Breast epithelium (tissue), 4 donors: ENCODE measurements at regions not wholly inside any gene's neighbourhood (a gene's known extent, or its start where the extent isn't known, plus 50 kb on each side); places are given as distances from the start of the nearest gene placed in this dataset.

ENCODE experiments used
- DNase-seq, 2 donors: peaks; one replicate each; pipeline ENCODE4 v3.0.0-alpha.2; 2019; ENCODE audit warnings: low spot score in 2 of 2
- H3K27ac ChIP-seq, 2 donors: fragments of 200-600 bp; sonication (generic) in 1 of 2; one replicate each; pipeline ENCODE4 v1.5.1; 2016 to 2019; ENCODE audit warnings: mild to moderate bottlenecking in 1 of 2
- H3K27me3 ChIP-seq, 2 donors: fragments of 200-600 bp; sonication (generic) in 1 of 2; one replicate each; pipeline versions ENCODE4 v1.5.1 to v1.6.0; 2017 to 2019; ENCODE audit warnings: control low read depth in 1 of 2, mild to moderate bottlenecking in 1 of 2
- H3K36me3 ChIP-seq: fragments of 200-600 bp; one replicate; pipeline ENCODE4 v1.5.1; 2019
- H3K4me1 ChIP-seq, 2 donors: fragments of 200-600 bp; sonication (generic); one replicate each; pipeline ENCODE4 v1.5.1; 2016 to 2019; ENCODE audit warnings: control low read depth in 1 of 2
- H3K4me3 ChIP-seq, 3 donors: fragments of 200-600 bp; sonication (generic); 1 replicate in 2 of 3; 2 replicates in 1 of 3; pipeline ENCODE4 v1.5.1; 2016 to 2019; ENCODE audit warnings: mild to moderate bottlenecking in 3 of 3, moderate library complexity in 2 of 3
- H3K9me3 ChIP-seq, 2 donors: fragments of 200-600 bp; sonication (generic) in 1 of 2; one replicate each; pipeline ENCODE4 v1.5.1; 2016 to 2019; ENCODE audit warnings: control low read depth in 1 of 2
- POLR2A ChIP-seq: fragments of 450-650 bp; IDR thresholded peaks from one replicate; pipeline ENCODE4 v1.6.1; 2016; ENCODE audit warnings: antibody characterized with exemption, mild to moderate bottlenecking, moderate library complexity
- POLR2AphosphoS5 ChIP-seq, 3 donors: sonication (generic); formaldehyde crosslinking; IDR thresholded peaks; one replicate each; pipeline ENCODE4 v1.6.1; 2017; ENCODE audit warnings: antibody characterized with exemption in 3 of 3
- intact Hi-C: fragments of 100-400 bp; cut with DNase I; formaldehyde crosslinking; loops from one replicate; pipeline ENCODE4 v1.15.1; 2023; ENCODE audit warnings: low total_unique reads
- TF ChIP-seq, protein P1 (sequence below), 3 donors: fragments of 450-650 bp; IDR thresholded peaks; one replicate each; pipeline ENCODE4 v1.5.1; 2016 to 2017; ENCODE audit warnings: antibody characterized with exemption in 3 of 3, mild to moderate bottlenecking in 3 of 3, moderate library complexity in 3 of 3

DNA sequence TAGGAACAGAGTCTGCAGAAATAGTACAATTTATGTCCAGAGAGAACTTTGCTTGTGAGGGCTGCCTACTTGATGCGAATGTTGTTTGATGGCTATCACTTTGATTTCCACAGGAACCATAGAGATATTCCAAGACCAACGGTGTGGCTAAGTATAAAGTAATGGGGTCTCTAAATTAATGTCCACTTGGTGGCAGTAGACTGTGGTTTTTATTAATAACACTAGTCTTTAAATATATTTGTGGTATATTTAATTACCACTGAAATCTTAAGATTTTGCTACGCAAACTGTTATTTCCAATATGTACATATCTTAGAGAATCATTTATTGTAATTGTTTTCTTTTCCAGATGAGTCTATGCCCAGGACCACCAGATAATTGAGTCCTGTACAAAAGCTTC, 647.9 kb downstream of the PLA2G4A start:
- Histone ChIP-seq H3K36me3 (no peaks in the 10 kb centered on the region), H3K27ac (no peak overlapping the region), H3K4me1 (no peaks in the 10 kb centered on the region), H3K27me3 (no peaks in the 10 kb centered on the region), H3K9me3 (no peaks in the 10 kb centered on the region), H3K4me3 (no peak overlapping the region)
- TF ChIP-seq POLR2AphosphoS5 (IDR thresholded peaks at IDR 0.05): no peak
- TF ChIP-seq, protein P1, sequence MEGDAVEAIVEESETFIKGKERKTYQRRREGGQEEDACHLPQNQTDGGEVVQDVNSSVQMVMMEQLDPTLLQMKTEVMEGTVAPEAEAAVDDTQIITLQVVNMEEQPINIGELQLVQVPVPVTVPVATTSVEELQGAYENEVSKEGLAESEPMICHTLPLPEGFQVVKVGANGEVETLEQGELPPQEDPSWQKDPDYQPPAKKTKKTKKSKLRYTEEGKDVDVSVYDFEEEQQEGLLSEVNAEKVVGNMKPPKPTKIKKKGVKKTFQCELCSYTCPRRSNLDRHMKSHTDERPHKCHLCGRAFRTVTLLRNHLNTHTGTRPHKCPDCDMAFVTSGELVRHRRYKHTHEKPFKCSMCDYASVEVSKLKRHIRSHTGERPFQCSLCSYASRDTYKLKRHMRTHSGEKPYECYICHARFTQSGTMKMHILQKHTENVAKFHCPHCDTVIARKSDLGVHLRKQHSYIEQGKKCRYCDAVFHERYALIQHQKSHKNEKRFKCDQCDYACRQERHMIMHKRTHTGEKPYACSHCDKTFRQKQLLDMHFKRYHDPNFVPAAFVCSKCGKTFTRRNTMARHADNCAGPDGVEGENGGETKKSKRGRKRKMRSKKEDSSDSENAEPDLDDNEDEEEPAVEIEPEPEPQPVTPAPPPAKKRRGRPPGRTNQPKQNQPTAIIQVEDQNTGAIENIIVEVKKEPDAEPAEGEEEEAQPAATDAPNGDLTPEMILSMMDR (IDR thresholded peaks at IDR 0.05): no peak
- TF ChIP-seq POLR2A: no peak
- intact Hi-C loops: no loop called here
- no peak for DNase-seq

DNA sequence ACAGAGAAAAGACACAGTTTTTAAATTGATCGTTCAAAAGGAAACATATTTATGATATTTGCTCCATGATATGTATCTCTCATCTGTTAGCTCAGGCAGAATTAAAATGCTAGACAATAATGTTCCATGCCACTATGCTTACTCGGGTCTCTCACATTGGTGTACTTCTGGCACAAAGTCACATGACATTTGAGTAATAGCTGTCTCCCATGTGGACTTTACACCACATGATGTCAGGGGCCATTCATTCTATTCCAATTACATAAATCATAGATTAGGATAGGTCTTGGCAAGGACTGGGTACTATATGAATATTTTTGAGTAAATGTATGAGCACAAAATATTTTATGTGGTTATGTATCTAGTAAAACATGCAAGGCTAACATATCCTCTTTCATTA, 648.4 kb downstream of the PLA2G4A start:
- H3K27me3 ChIP-seq: no peaks in the 10 kb centered on the region
- no peak overlapping the region for H3K4me3 ChIP-seq
- no peaks in the 10 kb centered on the region for H3K9me3 ChIP-seq
- no peaks in the 10 kb centered on the region for H3K36me3 ChIP-seq
- no peak for DNase-seq
- no peaks in the 10 kb centered on the region for H3K4me1 ChIP-seq
- H3K27ac ChIP-seq: no peak overlapping the region
- no peak for TF ChIP-seq POLR2AphosphoS5 (IDR thresholded peaks at IDR 0.05)
- intact Hi-C loops: no loop called here

DNA sequence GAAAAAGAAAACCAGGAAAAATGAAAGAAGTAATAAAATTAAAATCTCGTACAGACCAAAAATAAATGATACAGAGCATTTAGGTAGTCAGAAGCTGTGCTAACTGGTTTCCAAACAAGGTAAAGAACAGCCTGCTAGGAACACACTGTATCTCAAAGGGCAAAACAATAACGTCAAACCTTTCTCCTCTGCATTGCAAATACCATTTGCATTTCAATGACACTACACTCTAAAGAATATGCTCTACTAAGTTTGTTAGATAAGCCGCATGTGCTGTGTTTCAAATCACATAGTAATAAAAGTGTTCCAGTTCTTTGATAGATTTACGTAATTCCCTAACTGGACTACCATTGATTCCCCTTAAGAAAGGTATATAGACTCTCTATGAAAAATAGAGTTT, 648.8 kb downstream of the PLA2G4A start:
- Histone ChIP-seq H3K36me3 (no peaks in the 10 kb centered on the region), H3K27me3 (no peaks in the 10 kb centered on the region), H3K9me3 (no peaks in the 10 kb centered on the region), H3K27ac (no peak overlapping the region), H3K4me1 (no peaks in the 10 kb centered on the region), H3K4me3 (no peak overlapping the region)
- TF ChIP-seq POLR2AphosphoS5 (IDR thresholded peaks at IDR 0.05): no peak
- TF ChIP-seq, protein P1 (IDR thresholded peaks at IDR 0.05): no peak
- TF ChIP-seq POLR2A: no peak
- intact Hi-C loops: no loop called here
- no peak for DNase-seq

DNA sequence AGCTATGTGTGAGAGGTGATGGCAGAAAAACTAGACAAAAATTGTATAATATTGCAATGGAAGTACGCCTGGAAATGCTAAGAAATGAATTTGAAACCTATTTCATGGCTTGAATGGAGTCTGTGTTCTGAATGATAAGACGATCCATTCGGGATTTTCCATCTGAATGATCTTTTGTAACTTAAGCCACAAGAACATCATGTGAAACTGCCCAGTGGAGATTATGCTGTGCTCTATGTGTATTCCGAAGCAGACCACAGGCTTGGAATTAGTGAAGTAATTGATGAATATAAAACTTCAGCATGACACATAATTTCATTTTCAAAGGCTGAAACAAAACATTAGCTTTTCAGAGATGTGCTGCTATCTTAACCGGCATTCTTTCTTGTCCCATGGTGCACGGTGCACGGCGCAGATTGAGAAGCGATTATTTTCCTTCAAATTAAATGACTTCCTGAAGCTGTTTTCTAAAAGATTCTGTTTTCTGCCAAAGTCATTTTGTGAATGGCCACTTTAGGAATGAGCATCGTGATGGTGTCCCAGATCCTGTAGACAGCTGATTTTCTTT, 652.9 kb downstream of the PLA2G4A start:
- no peak for DNase-seq
- Histone ChIP-seq H3K4me1 (no peaks in the 10 kb centered on the region), H3K27me3 (no peaks in the 10 kb centered on the region), H3K36me3 (no peaks in the 10 kb centered on the region), H3K4me3 (no peak overlapping the region), H3K9me3 (no peaks in the 10 kb centered on the region), H3K27ac (no peak overlapping the region)
- intact Hi-C loops: no loop called here
- TF ChIP-seq, protein P1 (IDR thresholded peaks at IDR 0.05): no peak
- TF ChIP-seq POLR2AphosphoS5 (IDR thresholded peaks at IDR 0.05) (no peak), POLR2A (no peak)

DNA sequence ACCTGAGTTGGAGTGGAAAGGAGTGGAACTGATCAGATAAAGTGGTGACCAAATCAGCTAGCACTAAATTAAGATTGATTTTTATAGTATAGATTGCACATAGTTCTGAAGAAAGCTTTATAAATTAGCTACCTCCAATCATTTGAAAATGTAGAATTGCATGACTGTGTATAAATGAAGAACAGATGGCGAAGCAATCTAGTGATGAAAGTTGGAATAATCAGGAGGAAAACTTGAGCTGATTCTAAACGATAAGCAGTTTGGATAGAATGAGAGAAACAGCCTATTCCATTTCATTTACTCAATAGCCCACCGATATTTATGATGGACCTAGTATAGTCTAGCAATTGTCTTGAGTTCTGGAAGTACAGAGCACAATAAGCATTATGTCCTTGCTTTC, 661.5 kb downstream of the PLA2G4A start:
- Histone ChIP-seq H3K9me3 (no peaks in the 10 kb centered on the region), H3K27ac (no peak overlapping the region), H3K4me1 (no peaks in the 10 kb centered on the region), H3K4me3 (no peak overlapping the region), H3K36me3 (no peaks in the 10 kb centered on the region), H3K27me3 (no peaks in the 10 kb centered on the region)
- TF ChIP-seq POLR2AphosphoS5 (IDR thresholded peaks at IDR 0.05): no peak
- TF ChIP-seq, protein P1 (IDR thresholded peaks at IDR 0.05): no peak
- no peak for TF ChIP-seq POLR2A
- intact Hi-C loops: no loop called here
- DNase-seq: no peak
